GM06990 (cell line): ENCODE measurements at regions not wholly inside any gene's neighbourhood (a gene's known extent, or its start where the extent isn't known, plus 50 kb on each side); places are given as distances from the start of the nearest gene placed in this dataset.
"Not testable (repeated sequence)": the region's sequence is repeated elsewhere in the genome, so short reads cannot be mapped to it uniquely, and the experiment has no call there.

Experiments used
- DNase-seq: peaks from one replicate; pipeline ENCODE4 v3.0.0-alpha.2; 2011; ENCODE audit not compliant: insufficient read length; ENCODE audit errors: extremely low read depth
- H3K27me3 ChIP-seq: replicated peaks from 2 replicates; pipeline ENCODE4 v1.6.0; 2011; ENCODE audit warnings: low read length; ENCODE audit not compliant: control insufficient read depth, insufficient read depth
- H3K36me3 ChIP-seq: 2 replicates; pipeline ENCODE4 v1.5.1; 2011; ENCODE audit warnings: low read length; ENCODE audit not compliant: control insufficient read depth, insufficient read depth
- H3K4me3 ChIP-seq: replicated peaks from 2 replicates; pipeline ENCODE4 v1.5.1; 2011; ENCODE audit warnings: low read depth, mild to moderate bottlenecking, control low read depth, low read length
- CTCF ChIP-seq: IDR thresholded peaks from 2 replicates; pipeline ENCODE4 v1.5.1; 2011; ENCODE audit warnings: low read length, control low read depth, mild to moderate bottlenecking, inconsistent platforms; ENCODE audit not compliant: insufficient read depth, poor library complexity, severe bottlenecking

DNA sequence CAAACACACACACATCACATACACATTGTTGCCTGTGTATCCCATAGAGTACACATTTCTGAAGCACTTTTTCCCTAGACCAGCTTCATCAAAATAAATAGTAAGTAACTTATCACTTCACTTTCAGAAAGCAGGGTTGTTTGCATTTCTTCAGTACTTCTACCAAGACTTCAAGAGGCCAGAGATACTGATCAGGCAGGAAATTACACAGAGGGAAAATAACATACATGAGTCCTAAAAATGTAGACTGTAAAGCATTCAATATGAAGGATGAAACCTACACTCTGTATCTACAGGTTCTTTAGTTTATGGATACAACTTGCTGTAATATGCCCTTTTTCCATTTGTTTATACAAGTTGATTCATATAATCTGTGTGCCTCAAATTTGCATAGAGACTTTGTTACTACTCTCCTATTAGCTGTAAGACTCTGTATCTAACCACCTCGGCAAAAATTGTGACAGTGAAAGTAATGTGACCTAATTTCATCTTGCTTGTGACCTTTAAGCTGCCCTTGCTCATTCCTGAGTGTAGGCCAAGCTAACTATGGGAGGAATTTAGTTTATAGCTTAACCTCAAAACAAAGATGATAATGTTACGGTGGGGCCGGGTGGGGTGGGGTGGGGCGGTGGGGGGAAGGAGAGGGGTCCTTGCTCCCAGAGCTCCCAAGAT, 228.9 kb upstream of the SPOPL start:
- no peak for DNase-seq
- Histone ChIP-seq H3K36me3 (no peaks in the 10 kb centered on the region), H3K4me3 (no peak overlapping the region), H3K27me3 (no peaks in the 10 kb centered on the region)
- no peak for TF ChIP-seq CTCF

- not testable (repeated sequence) for H3K4me3 ChIP-seq, H3K27me3 ChIP-seq, DNase-seq, H3K36me3 ChIP-seq
These were observed 228.3 kb upstream of the SPOPL start for GRCh38 chr2:138273280-138273679.

DNA sequence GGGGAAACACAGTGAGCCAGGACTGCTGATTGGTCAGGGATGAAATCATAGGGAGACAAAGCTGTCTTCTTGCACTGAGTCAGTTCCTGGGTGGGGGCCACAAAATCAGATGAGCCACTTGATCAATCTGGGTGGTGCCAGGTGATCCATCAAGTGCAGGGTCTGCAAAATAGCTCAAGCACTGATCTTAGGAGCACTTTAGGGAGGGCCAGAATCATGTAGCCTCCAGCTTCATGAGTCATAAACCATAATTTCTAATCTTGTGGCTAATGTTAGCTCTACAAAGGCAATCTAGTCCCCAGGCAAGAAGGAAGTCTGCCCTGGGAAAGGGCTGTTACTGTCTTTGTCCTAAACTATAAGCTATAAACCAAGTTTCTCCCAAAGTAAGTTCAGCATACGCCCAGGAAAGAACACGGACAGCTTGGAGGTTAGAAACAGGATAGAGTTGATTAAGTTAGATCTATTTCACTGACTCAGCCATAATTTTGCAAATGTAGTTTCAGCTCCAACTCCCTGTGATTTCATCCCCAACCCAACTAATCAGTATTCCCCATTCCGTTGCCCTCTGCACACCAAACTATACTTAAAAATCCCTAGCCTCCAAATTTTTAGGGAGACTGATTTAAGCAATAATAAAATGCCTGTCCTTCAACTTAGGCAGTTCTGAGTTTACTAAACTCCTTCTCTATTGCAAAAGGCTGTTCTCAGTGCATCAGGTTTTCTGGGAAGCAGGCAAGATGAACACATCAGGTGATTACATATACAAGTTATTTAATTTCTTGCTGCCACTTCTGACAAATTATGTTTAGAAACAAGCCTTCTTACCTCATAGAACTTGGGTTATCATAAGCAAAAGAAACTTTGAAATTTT, 226.9 kb upstream of the SPOPL start:
- TF ChIP-seq CTCF, result no peak
- Histone ChIP-seq H3K4me3 (no peak overlapping the region), H3K27me3 (no peaks in the 10 kb centered on the region), H3K36me3 (no peaks in the 10 kb centered on the region)
- no peak for DNase-seq

- H3K36me3 ChIP-seq, result no peaks in the 10 kb centered on the region
- no peak for DNase-seq
- TF ChIP-seq CTCF, result no peak
- no peaks in the 10 kb centered on the region for H3K27me3 ChIP-seq
- H3K4me3 ChIP-seq, result no peak overlapping the region
These were observed 226.3 kb upstream of the SPOPL start for GRCh38 chr2:138275292-138275690.

DNA sequence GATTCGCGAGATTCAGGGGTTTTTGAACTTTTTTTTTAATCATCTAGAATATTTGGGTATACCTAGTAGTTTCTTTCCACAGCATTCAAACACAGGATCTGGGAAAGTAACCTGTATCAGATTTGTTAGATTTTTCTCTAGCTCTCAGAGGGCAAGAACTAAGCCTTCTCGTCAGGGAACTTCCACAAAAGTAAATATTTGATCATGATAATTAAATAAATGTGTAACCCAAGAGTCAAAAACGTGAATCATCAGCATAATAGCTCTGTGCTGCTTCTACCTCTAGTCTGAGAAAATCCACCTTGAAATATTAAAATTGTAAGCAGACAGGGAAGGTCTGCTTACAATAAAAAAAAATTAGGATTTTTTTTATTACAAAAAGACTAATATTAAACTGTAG, 225.7 kb upstream of the SPOPL start:
- Histone ChIP-seq H3K27me3 (no peaks in the 10 kb centered on the region), H3K36me3 (no peaks in the 10 kb centered on the region), H3K4me3 (no peak overlapping the region)
- DNase-seq, result no peak
- TF ChIP-seq CTCF, result no peak

- H3K36me3 ChIP-seq, result no peaks in the 10 kb centered on the region
- H3K4me3 ChIP-seq, result no peak overlapping the region
- H3K27me3 ChIP-seq, result no peaks in the 10 kb centered on the region
- no peak for TF ChIP-seq CTCF
- no peak for DNase-seq
These were observed 225.2 kb upstream of the SPOPL start for GRCh38 chr2:138276339-138276738.
